Liver (tissue), 3 donors: ENCODE measurements at regions not wholly inside any gene's neighbourhood (a gene's known extent, or its start where the extent isn't known, plus 50 kb on each side); places are given as distances from the start of the nearest gene placed in this dataset.

Source experiments
- ATF3 ChIP-seq: IDR thresholded peaks from 2 replicates; pipeline ENCODE4 v1.6.1; 2016; ENCODE audit warnings: antibody characterized with exemption
- CTCF ChIP-seq: fragments of 150-350 bp; IDR thresholded peaks from 2 replicates; pipeline ENCODE4 v1.5.1; 2017; ENCODE audit warnings: improper control_type of control experiment, low read depth, low read length; ENCODE audit not compliant: missing input control
- FOXA1 ChIP-seq: IDR thresholded peaks from 2 replicates; pipeline ENCODE4 v1.6.1; 2016; ENCODE audit warnings: antibody characterized with exemption
- FOXA2 ChIP-seq: IDR thresholded peaks from 2 replicates; pipeline ENCODE4 v1.6.1; 2016; ENCODE audit warnings: antibody characterized with exemption
- GABPA ChIP-seq, 2 donors: IDR thresholded peaks in 1 of 2; conservative IDR thresholded peaks in 1 of 2; 2 replicates each; pipeline ENCODE4 v1.6.1; 2016; ENCODE audit warnings: antibody characterized with exemption in 2 of 2, mild to moderate bottlenecking in 1 of 2, moderate library complexity in 1 of 2
- HNF4A ChIP-seq, 2 donors: conservative IDR thresholded peaks; 2 replicates each; pipeline ENCODE4 v1.6.1; 2016; ENCODE audit warnings: antibody characterized with exemption in 2 of 2, mild to moderate bottlenecking in 2 of 2
- MAX ChIP-seq: IDR thresholded peaks from 2 replicates; pipeline ENCODE4 v1.6.1; 2016; ENCODE audit warnings: antibody characterized with exemption
- NR2F2 ChIP-seq: IDR thresholded peaks from 2 replicates; pipeline ENCODE4 v1.6.1; 2016; ENCODE audit warnings: antibody characterized with exemption
- RAD21 ChIP-seq, 2 donors: IDR thresholded peaks; 2 replicates each; pipeline ENCODE4 v1.6.1; 2016; ENCODE audit warnings: antibody characterized with exemption in 2 of 2, mild to moderate bottlenecking in 2 of 2
- REST ChIP-seq: IDR thresholded peaks from 2 replicates; pipeline ENCODE4 v1.6.1; 2016; ENCODE audit warnings: antibody characterized with exemption, mild to moderate bottlenecking
- SP1 ChIP-seq: IDR thresholded peaks from 2 replicates; pipeline ENCODE4 v1.6.1; 2018; ENCODE audit warnings: antibody characterized with exemption, mild to moderate bottlenecking
- TAF1 ChIP-seq: conservative IDR thresholded peaks from 2 replicates; pipeline ENCODE4 v1.6.1; 2016; ENCODE audit warnings: antibody characterized with exemption, mild to moderate bottlenecking
- ZBTB33 ChIP-seq: IDR thresholded peaks from 2 replicates; pipeline ENCODE4 v1.6.1; 2016; ENCODE audit warnings: antibody characterized with exemption
- donor health status: healthy.
- donor health status: healthy.

GRCh38 chr6:134816300-134816699, 133.6 kb downstream of the ALDH8A1 start:
- TF ChIP-seq REST (no peak), RAD21 (IDR thresholded peaks at IDR 0.05) (no peak), CTCF (no peak), FOXA2 (no peak), FOXA1 (no peak), ZBTB33 (no peak), MAX (no peak), TAF1 (no peak), SP1 (no peak), NR2F2 (no peak), HNF4A (conservative IDR thresholded peaks at IDR 0.05) (no peak), ATF3 (no peak), GABPA (IDR thresholded peaks at IDR 0.05 in 1 of 2, conservative IDR thresholded peaks at IDR 0.05 in 1 of 2) (no peak)
